ENCODE measurements at regions not wholly inside any gene's neighbourhood (a gene's known extent, or its start where the extent isn't known, plus 50 kb on each side); places are given as distances from the start of the nearest gene placed in this dataset.

GRCh38 chr4:36775544-36775943, 469.0 kb upstream of the NWD2 start:
- no peak overlapping the region for H3K4me3 Mint-ChIP-seq (ENCODE audit: unreplicated experiment)
- H3K9me3 Mint-ChIP-seq (ENCODE audit: unreplicated experiment): no peaks in the 10 kb centered on the region
- no peaks in the 10 kb centered on the region for H3K36me3 ChIP-seq (ENCODE audit: control insufficient read depth, insufficient read depth, low read length)
- no peaks in the 10 kb centered on the region for H3K36me3 Mint-ChIP-seq (ENCODE audit: insufficient read depth, unreplicated experiment)
- no peaks in the 10 kb centered on the region for H3K27me3 ChIP-seq (replicated peaks; ENCODE audit: control insufficient read depth, insufficient read depth, low read length)
- intact Hi-C loops (cut with micrococcal nuclease; ENCODE audit: unreplicated experiment): no loop called here
- no peak overlapping the region for H3K4me3 ChIP-seq (ENCODE audit: low read depth, low read length)
- peaks cover 4% of the 10 kb centered on the region for H3K27me3 Mint-ChIP-seq (ENCODE audit: insufficient read depth, unreplicated experiment)
- ChIA-PET CTCF (no interaction called here), POLR2A (no interaction called here)
- no peaks in the 10 kb centered on the region for H3K4me1 ChIP-seq
- no peak for TF ChIP-seq CTCF (IDR thresholded peaks at IDR 0.05; ENCODE audit: insufficient read depth in 1 of 2, low read depth in 1 of 2, low read length in 1 of 2, severe bottlenecking in 1 of 2, unreplicated experiment in 1 of 2)
- H3K9me3 ChIP-seq: no peaks in the 10 kb centered on the region
- no peak for DNase-seq
- no peaks in the 10 kb centered on the region for H3K4me1 Mint-ChIP-seq (ENCODE audit: low read depth, unreplicated experiment)
- BruUV-seq (replicated peaks): no TSS peak
- H3K27ac Mint-ChIP-seq (ENCODE audit: unreplicated experiment): no peak overlapping the region

- POLR2A ChIA-PET: no interaction called here
- intact Hi-C loops (cut with micrococcal nuclease; ENCODE audit: unreplicated experiment): no loop called here
- no peaks in the 10 kb centered on the region for H3K4me1 Mint-ChIP-seq (ENCODE audit: low read depth, unreplicated experiment)
- no peaks in the 10 kb centered on the region for H3K9me3 ChIP-seq
- H3K36me3 Mint-ChIP-seq (ENCODE audit: insufficient read depth, unreplicated experiment): no peaks in the 10 kb centered on the region
- no peaks in the 10 kb centered on the region for H3K4me1 ChIP-seq
- DNase-seq: no peak
- H3K36me3 ChIP-seq (ENCODE audit: control insufficient read depth, insufficient read depth, low read length): no peaks in the 10 kb centered on the region
- no peaks in the 10 kb centered on the region for H3K27me3 ChIP-seq (replicated peaks; ENCODE audit: control insufficient read depth, insufficient read depth, low read length)
- BruUV-seq (replicated peaks): no TSS peak
- TF ChIP-seq CTCF (IDR thresholded peaks at IDR 0.05; ENCODE audit: insufficient read depth in 1 of 2, low read depth in 1 of 2, low read length in 1 of 2, severe bottlenecking in 1 of 2, unreplicated experiment in 1 of 2): no peak
- H3K4me3 ChIP-seq (ENCODE audit: low read depth, low read length): no peak overlapping the region
- CTCF ChIA-PET: no interaction called here
- H3K27ac Mint-ChIP-seq (ENCODE audit: unreplicated experiment): no peak overlapping the region
- no peaks in the 10 kb centered on the region for H3K9me3 Mint-ChIP-seq (ENCODE audit: unreplicated experiment)
- H3K27me3 Mint-ChIP-seq (ENCODE audit: insufficient read depth, unreplicated experiment): peaks cover 4% of the 10 kb centered on the region
- H3K4me3 Mint-ChIP-seq (ENCODE audit: unreplicated experiment): no peak overlapping the region
These were observed 464.9 kb upstream of the NWD2 start for GRCh38 chr4:36779601-36780000.

GRCh38 chr4:36785973-36786372, 458.6 kb upstream of the NWD2 start:
- Mint-ChIP-seq H3K4me1 (ENCODE audit: low read depth, unreplicated experiment) (no peaks in the 10 kb centered on the region), H3K36me3 (ENCODE audit: insufficient read depth, unreplicated experiment) (no peaks in the 10 kb centered on the region), H3K9me3 (ENCODE audit: unreplicated experiment) (no peaks in the 10 kb centered on the region), H3K27ac (ENCODE audit: unreplicated experiment) (no peak overlapping the region), H3K4me3 (ENCODE audit: unreplicated experiment) (no peak overlapping the region), H3K27me3 (ENCODE audit: insufficient read depth, unreplicated experiment) (no peaks in the 10 kb centered on the region)
- Histone ChIP-seq H3K4me3 (ENCODE audit: low read depth, low read length) (no peak overlapping the region), H3K9me3 (no peaks in the 10 kb centered on the region), H3K27me3 (replicated peaks; ENCODE audit: control insufficient read depth, insufficient read depth, low read length) (no peaks in the 10 kb centered on the region), H3K36me3 (ENCODE audit: control insufficient read depth, insufficient read depth, low read length) (no peaks in the 10 kb centered on the region), H3K4me1 (no peaks in the 10 kb centered on the region)
- intact Hi-C loops (cut with micrococcal nuclease; ENCODE audit: unreplicated experiment): no loop called here
- POLR2A ChIA-PET: no interaction called here
- CTCF ChIA-PET: no interaction called here
- TF ChIP-seq CTCF (IDR thresholded peaks at IDR 0.05; ENCODE audit: insufficient read depth in 1 of 2, low read depth in 1 of 2, low read length in 1 of 2, severe bottlenecking in 1 of 2, unreplicated experiment in 1 of 2): no peak
- no peak for DNase-seq
- no TSS peak for BruUV-seq (replicated peaks)

Data from Caco-2 (cell line).